Tibial nerve (tissue), 4 donors: ENCODE measurements at regions not wholly inside any gene's neighbourhood (a gene's known extent, or its start where the extent isn't known, plus 50 kb on each side); places are given as distances from the start of the nearest gene placed in this dataset.

Experiments
- DNase-seq, 2 donors: peaks; one replicate each; pipeline ENCODE4 v3.0.0-alpha.2; 2019; ENCODE audit warnings: low spot score in 2 of 2
- H3K27ac ChIP-seq, 4 donors: fragments of 200-600 bp; sonication (generic) in 3 of 4; one replicate each; pipeline ENCODE4 v1.5.1; 2017 to 2019; ENCODE audit warnings: mild to moderate bottlenecking in 1 of 4
- H3K27me3 ChIP-seq, 2 donors: fragments of 200-600 bp; sonication (generic) in 1 of 2; one replicate each; pipeline versions ENCODE4 v1.5.1 to v1.6.0; 2017 to 2019
- H3K36me3 ChIP-seq, 3 donors: fragments of 200-600 bp; sonication (generic); one replicate each; pipeline ENCODE4 v1.5.1; 2018 to 2019
- H3K4me1 ChIP-seq, 4 donors: fragments of 200-600 bp; sonication (generic) in 3 of 4; one replicate each; pipeline ENCODE4 v1.5.1; 2017 to 2019
- H3K4me3 ChIP-seq, 4 donors: fragments of 200-600 bp; sonication (generic) in 3 of 4; one replicate each; pipeline ENCODE4 v1.5.1; 2017 to 2019; ENCODE audit warnings: mild to moderate bottlenecking in 1 of 4, moderate library complexity in 1 of 4
- H3K9me3 ChIP-seq, 4 donors: fragments of 200-600 bp; sonication (generic) in 3 of 4; one replicate each; pipeline ENCODE4 v1.5.1; 2017 to 2019
- EP300 ChIP-seq, 2 donors: sonication (generic); formaldehyde crosslinking; IDR thresholded peaks; one replicate each; pipeline ENCODE4 v1.6.1; 2017; ENCODE audit warnings: antibody characterized with exemption in 2 of 2, mild to moderate bottlenecking in 1 of 2
- POLR2A ChIP-seq, 2 donors: fragments of 450-650 bp; IDR thresholded peaks; one replicate each; pipeline ENCODE4 v1.6.1; 2017; ENCODE audit warnings: antibody characterized with exemption in 2 of 2, mild to moderate bottlenecking in 2 of 2, moderate library complexity in 2 of 2
- WGBS, 2 donors: methylation state at CpG; one replicate each; pipeline ENCODE4 v1.1.5; 2018; 5-methylcytosine and 5-hydroxymethylcytosine counted together
- TF ChIP-seq, protein P1 (sequence below), 5 experiments: fragments of 200-600 bp in 3 of 5; fragments of 450-650 bp in 2 of 5; sonication (generic) in 3 of 5; IDR thresholded peaks; one replicate each; pipeline ENCODE4 v1.5.1; 2016 to 2019; ENCODE audit warnings: antibody characterized with exemption in 5 of 5, mild to moderate bottlenecking in 3 of 5, moderate library complexity in 2 of 5

DNA sequence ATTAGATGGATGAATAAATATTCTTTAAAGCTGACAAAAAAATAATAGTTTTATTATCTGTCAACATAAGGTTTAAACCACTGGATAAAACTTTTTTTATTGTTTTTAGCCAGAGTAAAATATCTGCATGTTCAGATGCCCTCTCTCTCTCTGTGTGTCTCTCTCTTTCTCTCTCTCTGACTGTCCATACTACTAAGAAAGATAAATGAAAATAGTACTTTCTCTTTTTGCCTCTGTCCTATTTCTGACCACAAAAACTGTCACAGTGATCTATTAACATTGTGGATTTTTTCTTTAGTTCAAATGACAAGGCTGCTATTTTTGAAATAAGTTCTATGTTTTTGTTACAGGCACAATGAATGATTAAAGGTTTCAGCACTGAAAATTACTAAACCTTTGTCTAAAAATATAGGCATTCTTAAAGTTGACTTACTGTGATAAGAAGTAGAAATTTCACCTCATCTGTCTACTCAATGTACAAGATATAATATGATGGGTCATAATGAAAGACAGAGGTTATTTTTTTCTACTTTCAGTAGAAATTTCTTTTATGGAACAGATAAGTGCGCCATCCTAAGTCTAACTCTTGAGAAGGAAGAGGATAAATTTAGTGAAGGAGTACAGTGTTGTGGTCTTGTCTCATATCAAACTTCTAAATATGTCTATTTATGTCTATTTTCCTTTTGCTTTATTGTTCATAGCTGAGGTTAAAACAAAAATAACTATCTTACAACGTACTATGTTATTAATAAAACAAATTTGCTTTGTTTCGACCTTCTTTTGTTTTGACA, 341.9 kb upstream of the EYS start:
- Histone ChIP-seq H3K27me3 (no peaks in the 10 kb centered on the region), H3K4me1 (no peaks in the 10 kb centered on the region), H3K9me3 (no peaks in the 10 kb centered on the region), H3K36me3 (no peaks in the 10 kb centered on the region), H3K4me3 (no peak overlapping the region), H3K27ac (no peak overlapping the region)
- TF ChIP-seq POLR2A (IDR thresholded peaks at IDR 0.05) = no peak
- TF ChIP-seq, protein P1, sequence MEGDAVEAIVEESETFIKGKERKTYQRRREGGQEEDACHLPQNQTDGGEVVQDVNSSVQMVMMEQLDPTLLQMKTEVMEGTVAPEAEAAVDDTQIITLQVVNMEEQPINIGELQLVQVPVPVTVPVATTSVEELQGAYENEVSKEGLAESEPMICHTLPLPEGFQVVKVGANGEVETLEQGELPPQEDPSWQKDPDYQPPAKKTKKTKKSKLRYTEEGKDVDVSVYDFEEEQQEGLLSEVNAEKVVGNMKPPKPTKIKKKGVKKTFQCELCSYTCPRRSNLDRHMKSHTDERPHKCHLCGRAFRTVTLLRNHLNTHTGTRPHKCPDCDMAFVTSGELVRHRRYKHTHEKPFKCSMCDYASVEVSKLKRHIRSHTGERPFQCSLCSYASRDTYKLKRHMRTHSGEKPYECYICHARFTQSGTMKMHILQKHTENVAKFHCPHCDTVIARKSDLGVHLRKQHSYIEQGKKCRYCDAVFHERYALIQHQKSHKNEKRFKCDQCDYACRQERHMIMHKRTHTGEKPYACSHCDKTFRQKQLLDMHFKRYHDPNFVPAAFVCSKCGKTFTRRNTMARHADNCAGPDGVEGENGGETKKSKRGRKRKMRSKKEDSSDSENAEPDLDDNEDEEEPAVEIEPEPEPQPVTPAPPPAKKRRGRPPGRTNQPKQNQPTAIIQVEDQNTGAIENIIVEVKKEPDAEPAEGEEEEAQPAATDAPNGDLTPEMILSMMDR (IDR thresholded peaks at IDR 0.05) = no peak
- TF ChIP-seq EP300 (IDR thresholded peaks at IDR 0.05) = no peak
- 83 to 86% methylated on average over 3 of the region's 3 CpGs for whole genome bisulfite sequencing, 2 donors
- no peak for DNase-seq

DNA sequence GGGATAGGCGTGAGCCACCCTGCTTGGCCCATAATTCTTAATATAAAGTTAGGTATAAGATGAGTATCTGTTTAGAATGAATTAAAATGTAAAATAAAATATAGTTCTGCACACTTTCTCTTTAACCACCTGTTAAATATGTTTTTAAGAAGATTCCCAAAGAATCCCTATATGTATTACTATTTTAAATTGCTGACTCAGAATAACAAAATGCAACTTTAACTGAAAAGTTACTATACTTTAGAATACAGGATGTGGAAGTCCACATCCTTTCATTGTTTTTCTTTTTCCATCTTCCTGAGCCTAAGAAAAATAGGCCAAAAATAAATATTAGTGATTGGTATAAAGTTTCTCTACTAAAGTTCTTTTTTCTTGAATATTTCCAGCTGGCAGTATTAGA, 325.6 kb upstream of the EYS start:
- TF ChIP-seq EP300 (IDR thresholded peaks at IDR 0.05) (no peak), POLR2A (IDR thresholded peaks at IDR 0.05) (no peak)
- Histone ChIP-seq H3K36me3 (no peaks in the 10 kb centered on the region), H3K27ac (no peak overlapping the region), H3K4me3 (no peak overlapping the region), H3K9me3 (no peaks in the 10 kb centered on the region), H3K27me3 (no peaks in the 10 kb centered on the region), H3K4me1 (no peaks in the 10 kb centered on the region)
- WGBS, 2 donors = 93 to 97% methylated on average over 1 of the region's 1 CpG
- no peak for DNase-seq

DNA sequence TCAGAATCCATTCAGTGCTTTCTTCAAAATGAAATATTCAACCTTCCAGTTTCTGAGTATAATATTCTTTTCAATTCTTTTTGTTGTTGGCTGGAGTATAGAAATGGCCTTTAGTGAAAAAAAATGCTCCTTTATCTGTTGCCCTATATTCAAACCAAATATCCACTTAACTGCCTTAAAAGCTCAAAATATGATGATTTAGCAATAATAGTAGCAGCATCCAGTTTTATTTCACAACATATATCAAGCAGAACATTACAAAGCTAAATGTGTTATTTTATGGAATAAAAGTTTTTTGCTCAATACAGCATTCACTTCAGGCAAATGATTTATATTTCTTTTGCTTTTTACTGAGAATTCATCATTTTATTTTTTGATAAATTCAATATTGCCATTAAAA, 322.4 kb upstream of the EYS start:
- no peak for DNase-seq

DNA sequence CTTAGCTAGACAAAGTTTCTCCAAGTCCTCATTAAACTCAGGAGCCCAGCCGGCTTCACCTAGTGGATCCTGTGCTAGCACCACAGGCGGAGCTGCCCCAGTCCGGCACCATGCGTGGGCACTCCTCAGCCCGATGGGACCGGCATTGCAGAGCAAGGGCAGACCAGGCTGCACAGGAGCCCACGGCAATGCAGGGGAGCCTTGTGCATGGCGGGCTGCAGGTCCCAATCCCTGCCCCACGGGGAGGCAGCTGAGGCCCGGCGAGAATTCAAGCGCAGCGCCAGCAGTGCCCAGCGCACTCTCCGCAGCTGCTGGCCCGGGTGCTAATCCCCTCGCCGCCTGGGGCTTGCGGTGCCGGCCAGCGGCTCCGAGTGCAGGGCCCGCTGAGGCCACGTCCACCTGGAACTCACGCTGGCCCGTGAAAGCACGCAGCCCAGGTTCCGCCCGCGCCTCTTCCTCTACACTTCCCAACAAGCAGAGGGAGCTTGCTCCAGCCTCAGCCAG, 292.3 kb upstream of the EYS start:
- Histone ChIP-seq H3K27me3 (no peaks in the 10 kb centered on the region), H3K27ac (no peak overlapping the region), H3K4me1 (no peaks in the 10 kb centered on the region), H3K4me3 (no peak overlapping the region), H3K36me3 (no peaks in the 10 kb centered on the region), H3K9me3 (peaks cover 0 to 6% (median 0%) of the 10 kb centered on the region in 4 donors)
- TF ChIP-seq POLR2A (IDR thresholded peaks at IDR 0.05) = no peak
- TF ChIP-seq EP300 (IDR thresholded peaks at IDR 0.05) = no peak
- TF ChIP-seq, protein P1 (IDR thresholded peaks at IDR 0.05) = no peak
- 96 to 97% methylated on average over 11 to 22 of the region's 30 CpGs for WGBS, 2 donors
- no peak for DNase-seq

More for the DNA sequence above, 322.4 kb upstream of the EYS start:
- no peaks in the 10 kb centered on the region for H3K36me3 ChIP-seq
- H3K4me3 ChIP-seq = no peak overlapping the region
- TF ChIP-seq POLR2A (IDR thresholded peaks at IDR 0.05) (no peak), EP300 (IDR thresholded peaks at IDR 0.05) (no peak)
- TF ChIP-seq, protein P1 (IDR thresholded peaks at IDR 0.05) = no peak
- H3K27ac ChIP-seq = no peak overlapping the region
- no peaks in the 10 kb centered on the region for H3K9me3 ChIP-seq
- H3K27me3 ChIP-seq = no peaks in the 10 kb centered on the region
- no peaks in the 10 kb centered on the region for H3K4me1 ChIP-seq

DNA sequence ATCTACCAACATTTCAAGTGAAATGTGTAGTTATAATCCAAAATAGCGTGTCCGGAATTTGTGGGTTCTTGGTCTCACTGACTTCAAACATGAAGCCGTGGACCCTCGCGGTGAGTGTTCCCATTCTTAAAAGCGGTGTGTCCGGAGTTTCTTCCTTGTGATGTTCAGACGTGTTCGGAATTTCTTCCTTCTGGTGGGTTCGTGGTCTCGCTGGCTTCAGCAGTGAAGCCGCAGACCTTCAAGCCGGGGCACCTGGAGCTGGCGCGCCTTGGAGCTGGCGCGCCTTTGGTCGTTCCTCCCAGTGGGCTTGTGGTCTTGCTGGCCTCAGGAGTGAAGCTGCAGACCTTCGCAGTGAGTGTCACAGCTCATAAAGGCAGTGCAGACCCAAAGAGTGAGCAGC, 291.5 kb upstream of the EYS start:
- Histone ChIP-seq H3K27ac (no peak overlapping the region), H3K27me3 (no peaks in the 10 kb centered on the region), H3K36me3 (no peaks in the 10 kb centered on the region), H3K4me3 (no peak overlapping the region), H3K9me3 (peaks cover 0 to 6% (median 0%) of the 10 kb centered on the region in 4 donors), H3K4me1 (no peaks in the 10 kb centered on the region)
- TF ChIP-seq POLR2A (IDR thresholded peaks at IDR 0.05) = no peak
- TF ChIP-seq, protein P1 (IDR thresholded peaks at IDR 0.05) = no peak
- no peak for DNase-seq
- 95 to 97% methylated on average over 19 of the region's 19 CpGs for WGBS, 2 donors
